H1 (cell line): ENCODE measurements at regions not wholly inside any gene's neighbourhood (a gene's known extent, or its start where the extent isn't known, plus 50 kb on each side); places are given as distances from the start of the nearest gene placed in this dataset.

Experiments
- BACH1 ChIP-seq: IDR thresholded peaks from 2 replicates; pipeline ENCODE4 v1.6.1; 2012; ENCODE audit warnings: low read length, improper control_type of control experiment
- GTF2F1 ChIP-seq: IDR thresholded peaks from 2 replicates; pipeline ENCODE4 v1.6.1; 2012; ENCODE audit warnings: low read depth, low read length, improper control_type of control experiment, borderline replicate concordance
- KDM1A ChIP-seq: fragments of 200-600, 300-600 bp; sonication (generic); IDR thresholded peaks from 2 replicates; pipeline ENCODE4 v1.7.1; 2016; ENCODE audit warnings: mild to moderate bottlenecking, low read length, borderline replicate concordance
- POLR2AphosphoS5 ChIP-seq: IDR thresholded peaks from 2 replicates; pipeline ENCODE4 v1.6.1; 2011; ENCODE audit warnings: low read depth, low read length
- RFX5 ChIP-seq: IDR thresholded peaks from 2 replicates; pipeline ENCODE4 v1.6.1; 2011; ENCODE audit warnings: low read depth, low read length, improper control_type of control experiment, borderline replicate concordance
- RXRA ChIP-seq: IDR thresholded peaks from 2 replicates; pipeline ENCODE4 v1.6.1; 2011; ENCODE audit warnings: low read depth, mild to moderate bottlenecking, low read length, moderate library complexity; ENCODE audit not compliant: insufficient read depth
- SP2 ChIP-seq: IDR thresholded peaks from 2 replicates; pipeline ENCODE4 v1.6.1; 2012; ENCODE audit warnings: mild to moderate bottlenecking, low read length, inconsistent platforms
- SP4 ChIP-seq: IDR thresholded peaks from 2 replicates; pipeline ENCODE4 v1.6.1; 2012; ENCODE audit warnings: low read length, inconsistent platforms
- TEAD4 ChIP-seq: IDR thresholded peaks from 2 replicates; pipeline ENCODE4 v1.6.1; 2012; ENCODE audit warnings: low read depth, low read length, inconsistent platforms, mixed read lengths
- TF ChIP-seq, protein P1 (sequence below): fragments of 300-600 bp; sonication (generic); IDR thresholded peaks from 2 replicates; pipeline ENCODE4 v1.7.1; 2012; ENCODE audit warnings: low read length, moderate library complexity, mild to moderate bottlenecking, inconsistent platforms; ENCODE audit not compliant: insufficient replicate concordance
- TF ChIP-seq, protein P2 (sequence below), 3 experiments: IDR thresholded peaks; 1 replicate in 2 of 3; 2 replicates in 1 of 3; pipeline versions ENCODE4 v1.5.1 to v1.6.1; 2011; ENCODE audit warnings: low read length in 3 of 3, mild to moderate bottlenecking in 3 of 3, inconsistent platforms in 2 of 3, low read depth in 1 of 3, moderate library complexity in 1 of 3; ENCODE audit not compliant: insufficient read depth in 1 of 3; ENCODE audit errors: control extremely low read depth in 1 of 3

- TF ChIP-seq, protein P1, sequence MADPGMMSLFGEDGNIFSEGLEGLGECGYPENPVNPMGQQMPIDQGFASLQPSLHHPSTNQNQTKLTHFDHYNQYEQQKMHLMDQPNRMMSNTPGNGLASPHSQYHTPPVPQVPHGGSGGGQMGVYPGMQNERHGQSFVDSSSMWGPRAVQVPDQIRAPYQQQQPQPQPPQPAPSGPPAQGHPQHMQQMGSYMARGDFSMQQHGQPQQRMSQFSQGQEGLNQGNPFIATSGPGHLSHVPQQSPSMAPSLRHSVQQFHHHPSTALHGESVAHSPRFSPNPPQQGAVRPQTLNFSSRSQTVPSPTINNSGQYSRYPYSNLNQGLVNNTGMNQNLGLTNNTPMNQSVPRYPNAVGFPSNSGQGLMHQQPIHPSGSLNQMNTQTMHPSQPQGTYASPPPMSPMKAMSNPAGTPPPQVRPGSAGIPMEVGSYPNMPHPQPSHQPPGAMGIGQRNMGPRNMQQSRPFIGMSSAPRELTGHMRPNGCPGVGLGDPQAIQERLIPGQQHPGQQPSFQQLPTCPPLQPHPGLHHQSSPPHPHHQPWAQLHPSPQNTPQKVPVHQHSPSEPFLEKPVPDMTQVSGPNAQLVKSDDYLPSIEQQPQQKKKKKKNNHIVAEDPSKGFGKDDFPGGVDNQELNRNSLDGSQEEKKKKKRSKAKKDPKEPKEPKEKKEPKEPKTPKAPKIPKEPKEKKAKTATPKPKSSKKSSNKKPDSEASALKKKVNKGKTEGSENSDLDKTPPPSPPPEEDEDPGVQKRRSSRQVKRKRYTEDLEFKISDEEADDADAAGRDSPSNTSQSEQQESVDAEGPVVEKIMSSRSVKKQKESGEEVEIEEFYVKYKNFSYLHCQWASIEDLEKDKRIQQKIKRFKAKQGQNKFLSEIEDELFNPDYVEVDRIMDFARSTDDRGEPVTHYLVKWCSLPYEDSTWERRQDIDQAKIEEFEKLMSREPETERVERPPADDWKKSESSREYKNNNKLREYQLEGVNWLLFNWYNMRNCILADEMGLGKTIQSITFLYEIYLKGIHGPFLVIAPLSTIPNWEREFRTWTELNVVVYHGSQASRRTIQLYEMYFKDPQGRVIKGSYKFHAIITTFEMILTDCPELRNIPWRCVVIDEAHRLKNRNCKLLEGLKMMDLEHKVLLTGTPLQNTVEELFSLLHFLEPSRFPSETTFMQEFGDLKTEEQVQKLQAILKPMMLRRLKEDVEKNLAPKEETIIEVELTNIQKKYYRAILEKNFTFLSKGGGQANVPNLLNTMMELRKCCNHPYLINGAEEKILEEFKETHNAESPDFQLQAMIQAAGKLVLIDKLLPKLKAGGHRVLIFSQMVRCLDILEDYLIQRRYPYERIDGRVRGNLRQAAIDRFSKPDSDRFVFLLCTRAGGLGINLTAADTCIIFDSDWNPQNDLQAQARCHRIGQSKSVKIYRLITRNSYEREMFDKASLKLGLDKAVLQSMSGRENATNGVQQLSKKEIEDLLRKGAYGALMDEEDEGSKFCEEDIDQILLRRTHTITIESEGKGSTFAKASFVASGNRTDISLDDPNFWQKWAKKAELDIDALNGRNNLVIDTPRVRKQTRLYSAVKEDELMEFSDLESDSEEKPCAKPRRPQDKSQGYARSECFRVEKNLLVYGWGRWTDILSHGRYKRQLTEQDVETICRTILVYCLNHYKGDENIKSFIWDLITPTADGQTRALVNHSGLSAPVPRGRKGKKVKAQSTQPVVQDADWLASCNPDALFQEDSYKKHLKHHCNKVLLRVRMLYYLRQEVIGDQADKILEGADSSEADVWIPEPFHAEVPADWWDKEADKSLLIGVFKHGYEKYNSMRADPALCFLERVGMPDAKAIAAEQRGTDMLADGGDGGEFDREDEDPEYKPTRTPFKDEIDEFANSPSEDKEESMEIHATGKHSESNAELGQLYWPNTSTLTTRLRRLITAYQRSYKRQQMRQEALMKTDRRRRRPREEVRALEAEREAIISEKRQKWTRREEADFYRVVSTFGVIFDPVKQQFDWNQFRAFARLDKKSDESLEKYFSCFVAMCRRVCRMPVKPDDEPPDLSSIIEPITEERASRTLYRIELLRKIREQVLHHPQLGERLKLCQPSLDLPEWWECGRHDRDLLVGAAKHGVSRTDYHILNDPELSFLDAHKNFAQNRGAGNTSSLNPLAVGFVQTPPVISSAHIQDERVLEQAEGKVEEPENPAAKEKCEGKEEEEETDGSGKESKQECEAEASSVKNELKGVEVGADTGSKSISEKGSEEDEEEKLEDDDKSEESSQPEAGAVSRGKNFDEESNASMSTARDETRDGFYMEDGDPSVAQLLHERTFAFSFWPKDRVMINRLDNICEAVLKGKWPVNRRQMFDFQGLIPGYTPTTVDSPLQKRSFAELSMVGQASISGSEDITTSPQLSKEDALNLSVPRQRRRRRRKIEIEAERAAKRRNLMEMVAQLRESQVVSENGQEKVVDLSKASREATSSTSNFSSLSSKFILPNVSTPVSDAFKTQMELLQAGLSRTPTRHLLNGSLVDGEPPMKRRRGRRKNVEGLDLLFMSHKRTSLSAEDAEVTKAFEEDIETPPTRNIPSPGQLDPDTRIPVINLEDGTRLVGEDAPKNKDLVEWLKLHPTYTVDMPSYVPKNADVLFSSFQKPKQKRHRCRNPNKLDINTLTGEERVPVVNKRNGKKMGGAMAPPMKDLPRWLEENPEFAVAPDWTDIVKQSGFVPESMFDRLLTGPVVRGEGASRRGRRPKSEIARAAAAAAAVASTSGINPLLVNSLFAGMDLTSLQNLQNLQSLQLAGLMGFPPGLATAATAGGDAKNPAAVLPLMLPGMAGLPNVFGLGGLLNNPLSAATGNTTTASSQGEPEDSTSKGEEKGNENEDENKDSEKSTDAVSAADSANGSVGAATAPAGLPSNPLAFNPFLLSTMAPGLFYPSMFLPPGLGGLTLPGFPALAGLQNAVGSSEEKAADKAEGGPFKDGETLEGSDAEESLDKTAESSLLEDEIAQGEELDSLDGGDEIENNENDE = no peak
- no peak for TF ChIP-seq KDM1A
- TF ChIP-seq, protein P2, sequence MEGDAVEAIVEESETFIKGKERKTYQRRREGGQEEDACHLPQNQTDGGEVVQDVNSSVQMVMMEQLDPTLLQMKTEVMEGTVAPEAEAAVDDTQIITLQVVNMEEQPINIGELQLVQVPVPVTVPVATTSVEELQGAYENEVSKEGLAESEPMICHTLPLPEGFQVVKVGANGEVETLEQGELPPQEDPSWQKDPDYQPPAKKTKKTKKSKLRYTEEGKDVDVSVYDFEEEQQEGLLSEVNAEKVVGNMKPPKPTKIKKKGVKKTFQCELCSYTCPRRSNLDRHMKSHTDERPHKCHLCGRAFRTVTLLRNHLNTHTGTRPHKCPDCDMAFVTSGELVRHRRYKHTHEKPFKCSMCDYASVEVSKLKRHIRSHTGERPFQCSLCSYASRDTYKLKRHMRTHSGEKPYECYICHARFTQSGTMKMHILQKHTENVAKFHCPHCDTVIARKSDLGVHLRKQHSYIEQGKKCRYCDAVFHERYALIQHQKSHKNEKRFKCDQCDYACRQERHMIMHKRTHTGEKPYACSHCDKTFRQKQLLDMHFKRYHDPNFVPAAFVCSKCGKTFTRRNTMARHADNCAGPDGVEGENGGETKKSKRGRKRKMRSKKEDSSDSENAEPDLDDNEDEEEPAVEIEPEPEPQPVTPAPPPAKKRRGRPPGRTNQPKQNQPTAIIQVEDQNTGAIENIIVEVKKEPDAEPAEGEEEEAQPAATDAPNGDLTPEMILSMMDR (IDR thresholded peaks at IDR 0.05; ENCODE audit: control extremely low read depth in 1 of 3, insufficient read depth in 1 of 3, low read depth in 1 of 3, low read length in 3 of 3) = no peak
- no peak for TF ChIP-seq GTF2F1
- no peak for TF ChIP-seq SP2
- no peak for TF ChIP-seq SP4
- TF ChIP-seq TEAD4 = no peak
- no peak for TF ChIP-seq BACH1
- no peak for TF ChIP-seq RFX5
- TF ChIP-seq RXRA = no peak
- no peak for TF ChIP-seq POLR2AphosphoS5
These were observed 55.5 kb upstream of the C1QTNF9B start (continued) for GRCh38 chr13:23952796-23953195.
